Stomach (tissue), 8 donors: ENCODE measurements at regions not wholly inside any gene's neighbourhood (a gene's known extent, or its start where the extent isn't known, plus 50 kb on each side); places are given as distances from the start of the nearest gene placed in this dataset.

Experiments
- DNase-seq, 2 donors: peaks; one replicate each; pipeline versions ENCODE4 v3.0.0 to v3.0.0-alpha.2; 2013 to 2019
- H3K27ac ChIP-seq, 5 donors: fragments of 200-600 bp in 4 of 5; sonication (generic) in 4 of 5; one replicate each; pipeline ENCODE4 v1.5.1; 2013 to 2019; ENCODE audit warnings: mild to moderate bottlenecking in 1 of 5, moderate library complexity in 1 of 5
- H3K27me3 ChIP-seq, 3 donors: fragments of 200-600 bp; sonication (generic); one replicate each; pipeline ENCODE4 v1.5.1; 2017 to 2019; ENCODE audit warnings: mixed run types in 1 of 3
- H3K36me3 ChIP-seq, 4 donors: fragments of 200-600 bp; sonication (generic); 1 replicate in 3 of 4; 2 replicates in 1 of 4; pipeline ENCODE4 v1.5.1; 2016 to 2019
- H3K4me1 ChIP-seq, 4 donors: fragments of 200-600 bp; sonication (generic); one replicate each; pipeline ENCODE4 v1.5.1; 2016 to 2019
- H3K4me3 ChIP-seq, 4 donors: fragments of 200-600 bp; sonication (generic) in 3 of 4; one replicate each; pipeline ENCODE4 v1.5.1; 2016 to 2019; ENCODE audit warnings: mild to moderate bottlenecking in 1 of 4
- H3K9me3 ChIP-seq, 4 donors: fragments of 200-600 bp; sonication (generic); one replicate each; pipeline ENCODE4 v1.5.1; 2016 to 2019
- CTCF ChIP-seq, 7 experiments: fragments of 450-650 bp in 4 of 7; fragments of 200-600 bp in 3 of 7; sonication (generic) in 3 of 7; IDR thresholded peaks; one replicate each; pipeline ENCODE4 v1.5.1; 2016 to 2019; ENCODE audit warnings: antibody characterized with exemption in 7 of 7, control low read depth in 2 of 7, mild to moderate bottlenecking in 1 of 7
- EP300 ChIP-seq: sonication (generic); formaldehyde crosslinking; IDR thresholded peaks from one replicate; pipeline ENCODE4 v1.6.1; 2017; ENCODE audit warnings: antibody characterized with exemption
- POLR2A ChIP-seq, 4 donors: fragments of 450-650 bp; IDR thresholded peaks; one replicate each; pipeline ENCODE4 v1.6.1; 2016; ENCODE audit warnings: antibody characterized with exemption in 4 of 4, control low read depth in 2 of 4, mild to moderate bottlenecking in 1 of 4, moderate library complexity in 1 of 4
- POLR2AphosphoS5 ChIP-seq, 3 donors: sonication (generic); formaldehyde crosslinking; IDR thresholded peaks; one replicate each; pipeline ENCODE4 v1.6.1; 2016; ENCODE audit warnings: antibody characterized with exemption in 3 of 3
- WGBS, 5 donors: extraction: QIAGEN DNeasy Blood & Tissue Kit in 3 of 5; methylation state at CpG; one replicate each; pipeline versions ENCODE4 v1.1.5 to v1.1.7; 2013 to 2018; 5-methylcytosine and 5-hydroxymethylcytosine counted together
- intact Hi-C: fragments of 100-400 bp; cut with DNase I; formaldehyde crosslinking; loops from one replicate; pipeline ENCODE4 v1.15.1; 2023; ENCODE audit warnings: low total_unique reads
- donor health status: healthy with polysubstance abuse.
- donor health status: Bipolar disorder and iron deficiency.
- donor health status: healthy.

- H3K27ac ChIP-seq: no peak overlapping the region
- WGBS, 5 donors: 77 to 83% (median 80%) methylated on average over 5 of the region's 5 CpGs
Observed at GRCh38 chr6:21996425-21997118, 300.3 kb downstream of the PRL start.

GRCh38 chr6:21997119-21998037 lies 299.5 kb downstream of the PRL start:
- Histone ChIP-seq H3K36me3 (no peaks in the 10 kb centered on the region), H3K4me3 (no peak overlapping the region), H3K9me3 (no peaks in the 10 kb centered on the region), H3K27me3 (no peaks in the 10 kb centered on the region), H3K4me1 (peaks cover 0 to 11% (median 0%) of the 10 kb centered on the region in 4 donors), H3K27ac (no peak overlapping the region)
- WGBS, 5 donors: 40 to 55% (median 48%) methylated on average over 5 of the region's 5 CpGs
- no peak for TF ChIP-seq CTCF (IDR thresholded peaks at IDR 0.05)
- no peak for TF ChIP-seq POLR2A (IDR thresholded peaks at IDR 0.05)
- TF ChIP-seq POLR2AphosphoS5 (IDR thresholded peaks at IDR 0.05): no peak
- TF ChIP-seq EP300: no peak
- intact Hi-C loops: no loop called here
- peak in 1 of 2 donors; percentile 42 for DNase-seq

More at GRCh38 chr6:21996425-21997118, 300.3 kb downstream of the PRL start:
- Histone ChIP-seq H3K27me3 (no peaks in the 10 kb centered on the region), H3K36me3 (no peaks in the 10 kb centered on the region), H3K9me3 (no peaks in the 10 kb centered on the region), H3K4me3 (no peak overlapping the region), H3K4me1 (peaks cover 0 to 11% (median 0%) of the 10 kb centered on the region in 4 donors)
- TF ChIP-seq POLR2A (IDR thresholded peaks at IDR 0.05): no peak
- no peak for TF ChIP-seq EP300
- TF ChIP-seq POLR2AphosphoS5 (IDR thresholded peaks at IDR 0.05): no peak
- TF ChIP-seq CTCF (IDR thresholded peaks at IDR 0.05): no peak
- intact Hi-C loops: no loop called here
- no peak for DNase-seq

- peaks cover 0 to 11% (median 0%) of the 10 kb centered on the region in 4 donors for H3K4me1 ChIP-seq
Observed at GRCh38 chr6:21998582-21998981, 298.3 kb downstream of the PRL start.

More at GRCh38 chr6:21998582-21998981, 298.3 kb downstream of the PRL start:
- TF ChIP-seq CTCF (IDR thresholded peaks at IDR 0.05) (no peak), POLR2AphosphoS5 (IDR thresholded peaks at IDR 0.05) (no peak), EP300 (no peak), POLR2A (IDR thresholded peaks at IDR 0.05) (no peak)
- Histone ChIP-seq H3K27me3 (no peaks in the 10 kb centered on the region), H3K36me3 (no peaks in the 10 kb centered on the region), H3K27ac (no peak overlapping the region), H3K9me3 (no peaks in the 10 kb centered on the region), H3K4me3 (no peak overlapping the region)
- no peak for DNase-seq
- intact Hi-C loops: no loop called here
